DOHH2 (cell line): ENCODE measurements at regions not wholly inside any gene's neighbourhood (a gene's known extent, or its start where the extent isn't known, plus 50 kb on each side); places are given as distances from the start of the nearest gene placed in this dataset.

Source experiments
- H3F3A ChIP-seq: fragments of 200-600 bp; sonication (generic), shearing (Covaris generic); 2 replicates; pipeline ENCODE4 v1.6.0; 2016; ENCODE audit warnings: antibody characterized with exemption, mild to moderate bottlenecking; ENCODE audit not compliant: control insufficient read depth, insufficient read depth
- H3K27ac ChIP-seq: fragments of 200-600 bp; sonication (generic); 2 replicates; pipeline ENCODE4 v1.5.1; 2014; ENCODE audit warnings: low read depth, mild to moderate bottlenecking, low read length, moderate library complexity
- H3K27me3 ChIP-seq: fragments of 200-600 bp; sonication (generic); 2 replicates; pipeline ENCODE4 v1.6.1; 2014; ENCODE audit warnings: mild to moderate bottlenecking, low read length, mixed read lengths; ENCODE audit not compliant: control insufficient read depth
- H3K36me3 ChIP-seq: fragments of 200-600 bp; sonication (generic); 2 replicates; pipeline ENCODE4 v1.6.1; 2014; ENCODE audit warnings: mild to moderate bottlenecking, low read length, moderate library complexity, mixed read lengths; ENCODE audit not compliant: control insufficient read depth
- H3K4me1 ChIP-seq: fragments of 200-600 bp; sonication (generic); 2 replicates; pipeline ENCODE4 v1.6.1; 2014; ENCODE audit warnings: mild to moderate bottlenecking, low read length, mixed read lengths; ENCODE audit not compliant: control insufficient read depth
- H3K4me2 ChIP-seq: fragments of 200-600 bp; sonication (generic); 2 replicates; pipeline ENCODE4 v1.6.0; 2014; ENCODE audit warnings: mild to moderate bottlenecking, low read length, moderate library complexity
- H3K4me3 ChIP-seq: fragments of 200-600 bp; sonication (generic); 2 replicates; pipeline ENCODE4 v1.5.1; 2014; ENCODE audit warnings: mild to moderate bottlenecking, low read length, mixed read lengths
- H3K79me2 ChIP-seq: fragments of 200-600 bp; sonication (generic); 2 replicates; pipeline ENCODE4 v1.6.1; 2014; ENCODE audit warnings: mild to moderate bottlenecking, low read length, mixed read lengths; ENCODE audit not compliant: control insufficient read depth
- H3K9me2 ChIP-seq: fragments of 200-600 bp; sonication (generic); replicated peaks from 2 replicates; pipeline ENCODE4 v1.6.1; 2014; ENCODE audit warnings: mild to moderate bottlenecking, low read length, mixed read lengths; ENCODE audit not compliant: control insufficient read depth
- H3K9me3 ChIP-seq: fragments of 200-600 bp; sonication (generic); 2 replicates; pipeline ENCODE4 v1.6.1; 2014; ENCODE audit warnings: antibody characterized with exemption, low read length, mixed read lengths; ENCODE audit not compliant: control insufficient read depth, insufficient read depth
- H4K20me1 ChIP-seq: fragments of 200-600 bp; sonication (generic); 2 replicates; pipeline ENCODE4 v1.6.0; 2014; ENCODE audit warnings: low read depth, mild to moderate bottlenecking, antibody characterized with exemption, low read length, moderate library complexity; ENCODE audit not compliant: control insufficient read depth, insufficient read depth
- EZH2phosphoT487 ChIP-seq: fragments of 200-600 bp; sonication (generic); IDR thresholded peaks from 2 replicates; pipeline ENCODE4 v1.6.1; 2017; ENCODE audit warnings: borderline replicate concordance, mild to moderate bottlenecking, antibody characterized with exemption, low read length, moderate library complexity, mixed read lengths
- TF ChIP-seq, protein P1 (sequence below): fragments of 200-600 bp; sonication (generic); IDR thresholded peaks from one replicate; pipeline ENCODE4 v1.5.1; 2014; ENCODE audit warnings: antibody characterized with exemption, mild to moderate bottlenecking, low read depth, low read length; ENCODE audit not compliant: poor library complexity, severe bottlenecking

DNA sequence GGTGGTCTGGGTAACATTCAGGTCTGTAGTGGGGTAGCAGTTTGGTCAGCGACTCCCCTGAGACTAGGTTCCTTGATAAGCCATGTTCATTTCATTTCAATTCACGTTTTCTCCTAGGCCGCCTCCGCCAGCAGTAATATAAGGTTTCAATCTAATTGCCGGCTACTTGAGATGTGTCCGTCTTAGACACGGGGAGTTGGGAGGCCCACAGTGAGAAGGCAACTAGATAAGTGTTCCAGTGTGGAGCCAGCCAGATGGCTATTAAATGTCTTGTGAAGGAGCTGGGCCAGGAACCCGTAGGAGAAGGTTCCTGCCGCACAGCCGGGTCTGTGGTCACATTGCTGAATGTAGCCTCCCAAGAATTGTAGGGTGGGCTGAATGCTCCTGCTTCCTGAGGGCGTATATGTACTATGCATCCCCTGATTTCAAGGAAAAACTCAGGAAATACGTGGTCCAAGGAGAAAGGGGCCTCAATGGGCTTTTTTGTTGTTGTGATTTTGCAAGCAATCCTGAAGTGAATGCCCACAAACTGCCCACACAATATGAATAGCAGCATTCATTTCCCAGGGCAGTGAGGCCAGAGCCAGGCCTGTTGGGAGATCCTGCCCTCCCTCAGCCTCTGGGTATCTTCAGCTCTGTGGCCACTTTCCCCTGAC lies 220.6 kb upstream of the RPL34 start:
- Histone ChIP-seq H3K27me3 (no peaks in the 10 kb centered on the region), H3K79me2 (no peaks in the 10 kb centered on the region), H3K4me1 (no peaks in the 10 kb centered on the region), H3K4me3 (no peak overlapping the region), H3F3A (no peaks in the 10 kb centered on the region), H3K9me2 (no peaks in the 10 kb centered on the region), H3K4me2 (no peak overlapping the region), H3K36me3 (no peaks in the 10 kb centered on the region), H4K20me1 (no peaks in the 10 kb centered on the region), H3K9me3 (no peaks in the 10 kb centered on the region), H3K27ac (no peak overlapping the region)
- no peak for TF ChIP-seq EZH2phosphoT487
- TF ChIP-seq, protein P1, sequence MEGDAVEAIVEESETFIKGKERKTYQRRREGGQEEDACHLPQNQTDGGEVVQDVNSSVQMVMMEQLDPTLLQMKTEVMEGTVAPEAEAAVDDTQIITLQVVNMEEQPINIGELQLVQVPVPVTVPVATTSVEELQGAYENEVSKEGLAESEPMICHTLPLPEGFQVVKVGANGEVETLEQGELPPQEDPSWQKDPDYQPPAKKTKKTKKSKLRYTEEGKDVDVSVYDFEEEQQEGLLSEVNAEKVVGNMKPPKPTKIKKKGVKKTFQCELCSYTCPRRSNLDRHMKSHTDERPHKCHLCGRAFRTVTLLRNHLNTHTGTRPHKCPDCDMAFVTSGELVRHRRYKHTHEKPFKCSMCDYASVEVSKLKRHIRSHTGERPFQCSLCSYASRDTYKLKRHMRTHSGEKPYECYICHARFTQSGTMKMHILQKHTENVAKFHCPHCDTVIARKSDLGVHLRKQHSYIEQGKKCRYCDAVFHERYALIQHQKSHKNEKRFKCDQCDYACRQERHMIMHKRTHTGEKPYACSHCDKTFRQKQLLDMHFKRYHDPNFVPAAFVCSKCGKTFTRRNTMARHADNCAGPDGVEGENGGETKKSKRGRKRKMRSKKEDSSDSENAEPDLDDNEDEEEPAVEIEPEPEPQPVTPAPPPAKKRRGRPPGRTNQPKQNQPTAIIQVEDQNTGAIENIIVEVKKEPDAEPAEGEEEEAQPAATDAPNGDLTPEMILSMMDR: no peak

DNA sequence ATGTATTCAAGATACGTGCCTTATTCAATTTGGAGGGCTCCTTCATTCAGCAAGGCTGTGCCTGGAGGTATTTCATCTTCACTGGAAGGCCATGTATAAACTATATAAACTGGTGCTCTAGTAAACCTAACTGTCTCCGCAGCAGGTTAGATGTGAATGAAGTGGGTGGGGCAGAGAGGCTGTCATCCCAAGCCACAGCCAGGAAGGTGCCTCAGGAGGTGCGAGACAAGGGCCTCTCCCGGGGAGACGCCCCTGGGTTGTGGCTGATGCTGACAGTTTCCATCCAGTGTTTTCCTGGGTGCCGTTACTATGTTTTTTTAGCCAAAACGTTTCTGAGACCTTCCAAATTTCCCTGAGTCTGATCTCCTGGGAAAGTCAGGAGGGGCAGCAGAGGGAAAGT lies 221.5 kb upstream of the RPL34 start:
- TF ChIP-seq, protein P1: no peak
- no peak for TF ChIP-seq EZH2phosphoT487
- H3K27ac ChIP-seq: no peak overlapping the region
- H3K4me2 ChIP-seq: no peak overlapping the region
- H4K20me1 ChIP-seq: no peaks in the 10 kb centered on the region
- no peaks in the 10 kb centered on the region for H3K79me2 ChIP-seq
- no peaks in the 10 kb centered on the region for H3K36me3 ChIP-seq
- no peaks in the 10 kb centered on the region for H3K4me1 ChIP-seq
- H3K4me3 ChIP-seq: no peak overlapping the region
- H3K27me3 ChIP-seq: no peaks in the 10 kb centered on the region
- H3K9me2 ChIP-seq: no peaks in the 10 kb centered on the region
- no peaks in the 10 kb centered on the region for H3F3A ChIP-seq
- no peaks in the 10 kb centered on the region for H3K9me3 ChIP-seq

DNA sequence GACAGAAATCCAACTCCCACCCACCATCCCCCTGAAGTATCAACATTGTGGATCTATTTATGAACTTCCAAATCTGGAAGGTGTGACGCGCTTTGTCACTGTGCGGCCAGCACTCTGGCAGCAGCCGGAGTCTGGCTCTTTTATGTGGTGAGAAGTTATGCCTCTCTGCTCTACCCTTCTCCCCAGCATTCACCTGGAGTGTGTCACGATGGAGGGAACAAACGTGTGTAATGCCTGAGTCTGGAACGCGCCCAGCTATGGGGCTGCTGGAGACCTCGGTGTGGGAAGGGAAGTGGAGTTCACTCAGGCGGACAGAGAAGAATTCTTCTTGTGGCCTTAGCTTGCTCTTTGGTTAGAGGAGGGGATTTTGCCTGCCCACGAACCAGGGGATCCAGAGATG lies 222.1 kb upstream of the RPL34 start:
- H3K4me1 ChIP-seq: no peaks in the 10 kb centered on the region
- H3F3A ChIP-seq: no peaks in the 10 kb centered on the region
- H3K9me2 ChIP-seq: no peaks in the 10 kb centered on the region
- TF ChIP-seq, protein P1: no peak
- no peak for TF ChIP-seq EZH2phosphoT487
- no peaks in the 10 kb centered on the region for H3K9me3 ChIP-seq
- no peaks in the 10 kb centered on the region for H4K20me1 ChIP-seq
- no peaks in the 10 kb centered on the region for H3K27me3 ChIP-seq
- H3K4me3 ChIP-seq: no peak overlapping the region
- H3K4me2 ChIP-seq: no peak overlapping the region
- no peak overlapping the region for H3K27ac ChIP-seq
- H3K79me2 ChIP-seq: no peaks in the 10 kb centered on the region
- H3K36me3 ChIP-seq: no peaks in the 10 kb centered on the region
